Keratinocyte (primary cell): ENCODE measurements at regions not wholly inside any gene's neighbourhood (a gene's known extent, or its start where the extent isn't known, plus 50 kb on each side); places are given as distances from the start of the nearest gene placed in this dataset.

Source experiments
- CTCF ChIP-seq, 3 experiments: IDR thresholded peaks in 1 of 3; conservative IDR thresholded peaks in 1 of 3; optimal IDR thresholded peaks in 1 of 3; 2 replicates in 2 of 3; 3 replicates in 1 of 3; pipeline versions ENCODE3 to v1.5.1; 2011; ENCODE audit warnings: low read length in 3 of 3, mild to moderate bottlenecking in 3 of 3, moderate library complexity in 2 of 3, control low read depth in 1 of 3, inconsistent platforms in 1 of 3; ENCODE audit not compliant: insufficient read depth in 2 of 3; ENCODE audit errors: extremely low read depth in 1 of 3
- EZH2 ChIP-seq: IDR thresholded peaks from one replicate; pipeline ENCODE4 v1.6.1; 2012; ENCODE audit warnings: inconsistent platforms, mild to moderate bottlenecking, low read length, moderate library complexity

GRCh38 chr7:46558482-46559193, 637.6 kb upstream of the IGFBP3 start:
- TF ChIP-seq CTCF (optimal IDR thresholded peaks at IDR 0.05 in 1 of 3, IDR thresholded peaks at IDR 0.05 in 1 of 3, conservative IDR thresholded peaks at IDR 0.05 in 1 of 3; ENCODE audit: extremely low read depth in 1 of 3, insufficient read depth in 2 of 3, low read length in 3 of 3) (no peak), EZH2 (no peak)
